ENCODE measurements at regions not wholly inside any gene's neighbourhood (a gene's known extent, or its start where the extent isn't known, plus 50 kb on each side); places are given as distances from the start of the nearest gene placed in this dataset.

GRCh38 chr9:86665416-86665815, 281.9 kb downstream of the GAS1 start:
- intact Hi-C loops (cut with micrococcal nuclease) (no loop called here), in situ Hi-C loops (cut with MboI) (no loop called here)
- DNase-seq (ENCODE audit: extremely low read depth in 1 of 4, low spot score in 3 of 4) (no peak), ATAC-seq (no peak), FAIRE-seq (no peak)
- no peak overlapping the region for H3K9ac ChIP-seq (ENCODE audit: insufficient read depth in 1 of 2, low read depth in 2 of 2, low read length in 2 of 2)
- CTCF ChIA-PET (ENCODE audit: low intra/inter-chr PET ratio), result no interaction called here
- no peaks in the 10 kb centered on the region for H4K20me1 ChIP-seq (replicated peaks; ENCODE audit: control insufficient read depth, insufficient read depth, low read length)
- 0% methylated on average over 1 of the region's 1 CpG for WGBS (ENCODE audit: insufficient coverage, low coverage, missing lambda C conversion rate)
- no peaks in the 10 kb centered on the region for H3K27me3 ChIP-seq (ENCODE audit: control insufficient read depth in 2 of 2, insufficient read depth in 2 of 2, low read length in 2 of 2)
- H3K36me3 ChIP-seq (ENCODE audit: control insufficient read depth, insufficient read depth, low read length), result no peaks in the 10 kb centered on the region
- H3K79me2 ChIP-seq (ENCODE audit: control insufficient read depth, insufficient read depth, low read length), result no peaks in the 10 kb centered on the region
- BruUV-seq (replicated peaks), result no TSS peak
- no peaks in the 10 kb centered on the region for H3K9me1 ChIP-seq (ENCODE audit: control insufficient read depth, insufficient read depth, low read length)
- TF ChIP-seq PHTF2 (CRISPR knock-in tag; IDR thresholded peaks at IDR 0.05) (no peak), MAZ (CRISPR knock-in tag; conservative IDR thresholded peaks at IDR 0.05 in 1 of 2, IDR thresholded peaks at IDR 0.05 in 1 of 2) (no peak)
- H3K9me3 ChIP-seq (replicated peaks; ENCODE audit: control insufficient read depth, insufficient read depth, low read depth, low read length), result no peaks in the 10 kb centered on the region
- no peak overlapping the region for H3K27ac ChIP-seq (ENCODE audit: extremely low read depth, low read depth, low read length)
- no peak overlapping the region for H3K4me2 ChIP-seq (ENCODE audit: insufficient read depth, low read length)
- POLR2A ChIA-PET, result no interaction called here
- H2AFZ ChIP-seq (ENCODE audit: low read depth, low read length), result no peak overlapping the region
- H3K4me1 ChIP-seq (replicated peaks in 1 of 2; ENCODE audit: control insufficient read depth in 2 of 2, insufficient read depth in 2 of 2, low read length in 2 of 2), result no peaks in the 10 kb centered on the region
- no peak overlapping the region for H3K4me3 ChIP-seq

- ChIA-PET CTCF (ENCODE audit: low intra/inter-chr PET ratio) (no interaction called here), POLR2A (no interaction called here)
- Histone ChIP-seq H3K36me3 (ENCODE audit: control insufficient read depth, insufficient read depth, low read length) (no peaks in the 10 kb centered on the region), H3K27ac (ENCODE audit: extremely low read depth, low read depth, low read length) (no peak overlapping the region), H3K4me3 (no peak overlapping the region), H3K79me2 (ENCODE audit: control insufficient read depth, insufficient read depth, low read length) (no peaks in the 10 kb centered on the region), H4K20me1 (replicated peaks; ENCODE audit: control insufficient read depth, insufficient read depth, low read length) (no peaks in the 10 kb centered on the region), H3K9me1 (ENCODE audit: control insufficient read depth, insufficient read depth, low read length) (no peaks in the 10 kb centered on the region), H2AFZ (ENCODE audit: low read depth, low read length) (no peak overlapping the region), H3K9me3 (replicated peaks; ENCODE audit: control insufficient read depth, insufficient read depth, low read depth, low read length) (no peaks in the 10 kb centered on the region), H3K27me3 (ENCODE audit: control insufficient read depth in 2 of 2, insufficient read depth in 2 of 2, low read length in 2 of 2) (no peaks in the 10 kb centered on the region), H3K4me2 (ENCODE audit: insufficient read depth, low read length) (no peak overlapping the region), H3K4me1 (replicated peaks in 1 of 2; ENCODE audit: control insufficient read depth in 2 of 2, insufficient read depth in 2 of 2, low read length in 2 of 2) (no peaks in the 10 kb centered on the region), H3K9ac (ENCODE audit: insufficient read depth in 1 of 2, low read depth in 2 of 2, low read length in 2 of 2) (no peak overlapping the region)
- 2% methylated on average over 5 of the region's 7 CpGs for WGBS (ENCODE audit: insufficient coverage, low coverage, missing lambda C conversion rate)
- no peak for FAIRE-seq
- intact Hi-C loops (cut with micrococcal nuclease) (no loop called here), in situ Hi-C loops (cut with MboI) (no loop called here)
- ATAC-seq, result no peak
- no peak for DNase-seq (ENCODE audit: extremely low read depth in 1 of 4, low spot score in 3 of 4)
- no peak for TF ChIP-seq ZBTB17 (CRISPR knock-in tag; IDR thresholded peaks at IDR 0.05)
- TF ChIP-seq NFYB (IDR thresholded peaks at IDR 0.05; ENCODE audit: extremely low read depth, insufficient read length), result no peak
- no peak for TF ChIP-seq THRB (CRISPR knock-in tag; conservative IDR thresholded peaks at IDR 0.05)
- TF ChIP-seq ZNF316 (IDR thresholded peaks at IDR 0.05), result no peak
- no peak for TF ChIP-seq COPS2 (conservative IDR thresholded peaks at IDR 0.05)
- TF ChIP-seq ZNF592 (IDR thresholded peaks at IDR 0.05), result no peak
- TF ChIP-seq ZNF57 (CRISPR knock-in tag; IDR thresholded peaks at IDR 0.05), result no peak
- no peak for TF ChIP-seq ZNF699 (CRISPR knock-in tag; IDR thresholded peaks at IDR 0.05; ENCODE audit: insufficient replicate concordance)
- TF ChIP-seq DNMT1 (IDR thresholded peaks at IDR 0.05), result no peak
- no peak for TF ChIP-seq ZNF263 (CRISPR knock-in tag; IDR thresholded peaks at IDR 0.05; ENCODE audit: borderline replicate concordance)
- TF ChIP-seq SMARCA4 (IDR thresholded peaks at IDR 0.05), result no peak
- BruUV-seq (replicated peaks), result no TSS peak
Measured at GRCh38 chr9:86664603-86665002, 282.7 kb downstream of the GAS1 start.

Data from K562 (cell line).